Endodermal cell (in vitro differentiated cells): ENCODE measurements at regions not wholly inside any gene's neighbourhood (a gene's known extent, or its start where the extent isn't known, plus 50 kb on each side); places are given as distances from the start of the nearest gene placed in this dataset.

Experiments
- DNase-seq: peaks from one replicate; pipeline ENCODE4 v3.0.0-alpha.2; 2017
- H3K27ac ChIP-seq: 2 replicates; pipeline ENCODE4 v1.5.1; 2013; ENCODE audit warnings: mild to moderate bottlenecking, low read depth, low read length, moderate library complexity
- H3K27me3 ChIP-seq: 2 replicates; pipeline ENCODE4 v1.6.1; 2013; ENCODE audit warnings: mild to moderate bottlenecking, low read length, moderate library complexity; ENCODE audit not compliant: insufficient read depth, control insufficient read depth, poor library complexity, severe bottlenecking
- H3K36me3 ChIP-seq: 2 replicates; pipeline ENCODE4 v1.7.0; 2013; ENCODE audit warnings: mild to moderate bottlenecking, low read length, moderate library complexity; ENCODE audit not compliant: control insufficient read depth, insufficient read depth
- H3K4me1 ChIP-seq: one replicate; pipeline ENCODE4 v1.7.0; 2013; ENCODE audit warnings: low read length; ENCODE audit not compliant: control insufficient read depth, insufficient read depth
- H3K4me3 ChIP-seq: 2 replicates; pipeline ENCODE4 v1.5.1; 2013; ENCODE audit warnings: mild to moderate bottlenecking, low read length, moderate library complexity
- H3K9ac ChIP-seq: 2 replicates; pipeline ENCODE4 v1.6.1; 2013; ENCODE audit warnings: mild to moderate bottlenecking, low read length, moderate library complexity; ENCODE audit not compliant: poor library complexity, severe bottlenecking; ENCODE audit errors: extremely low read depth
- H3K9me3 ChIP-seq: 2 replicates; pipeline ENCODE4 v1.6.1; 2013; ENCODE audit warnings: mild to moderate bottlenecking, low read length, moderate library complexity; ENCODE audit not compliant: control insufficient read depth
- H3K27ac Mint-ChIP-seq: 2 replicates; pipeline ENCODE4 v1.8.0; 2020; ENCODE audit warnings: mixed read lengths
- H3K27me3 Mint-ChIP-seq: 2 replicates; pipeline ENCODE4 v1.8.0; 2021; ENCODE audit warnings: mild to moderate bottlenecking, mixed read lengths; ENCODE audit not compliant: insufficient read depth
- H3K36me3 Mint-ChIP-seq: 2 replicates; pipeline ENCODE4 v1.8.0; 2020; ENCODE audit warnings: low read depth, mixed read lengths
- H3K4me1 Mint-ChIP-seq: 2 replicates; pipeline ENCODE4 v1.8.0; 2020; ENCODE audit warnings: mixed read lengths
- H3K4me3 Mint-ChIP-seq: 2 replicates; pipeline ENCODE4 v1.8.0; 2020; ENCODE audit warnings: mild to moderate bottlenecking, moderate library complexity, mixed read lengths
- H3K9me3 Mint-ChIP-seq: 2 replicates; pipeline ENCODE4 v1.8.0; 2020; ENCODE audit warnings: mild to moderate bottlenecking, mixed read lengths
- WGBS, 2 experiments: methylation state at CpG; one replicate each; pipeline versions ENCODE4 v1.1.5 to v1.1.7; 2013; ENCODE audit warnings: missing lambda C conversion rate in 2 of 2, mixed read lengths in 1 of 2; ENCODE audit not compliant: insufficient coverage in 1 of 2, insufficient read length in 1 of 2; 5-methylcytosine and 5-hydroxymethylcytosine counted together
- TF ChIP-seq, protein P1 (sequence below): fragments of 200-600 bp; sonication (generic); conservative IDR thresholded peaks from 2 replicates; pipeline ENCODE4 v1.5.0; 2021; ENCODE audit warnings: antibody characterized with exemption, mild to moderate bottlenecking

DNA sequence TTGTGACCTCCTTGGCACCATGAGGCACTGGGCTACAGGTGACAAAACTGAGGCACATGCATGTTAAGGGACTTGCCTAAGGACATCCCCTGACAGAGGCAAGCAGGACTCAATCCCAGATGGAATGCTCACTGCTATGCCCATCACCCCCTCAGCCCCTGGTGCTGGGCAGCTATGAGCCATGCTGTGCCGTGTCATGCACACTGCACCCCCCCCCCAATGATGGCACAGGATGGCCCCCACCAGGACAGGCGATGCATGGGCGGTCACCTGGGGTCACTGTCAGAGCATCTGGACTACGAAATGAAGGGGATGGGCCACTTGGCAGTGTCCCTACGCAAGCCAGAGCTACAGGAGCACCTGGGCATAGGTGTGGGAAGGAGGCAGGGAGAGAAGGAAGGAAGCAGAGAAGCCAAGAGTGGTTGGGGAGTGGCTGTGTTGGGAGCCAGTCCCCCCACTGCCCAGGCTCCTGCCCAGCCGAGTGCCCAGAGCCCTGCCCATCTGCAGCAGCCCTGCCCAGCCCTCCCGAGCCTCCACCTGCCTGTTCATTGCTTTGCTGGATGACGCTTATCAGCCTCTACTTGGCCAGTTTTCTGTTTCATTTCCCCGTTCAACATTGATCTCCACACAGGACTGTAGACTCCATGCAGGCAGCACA, 84.9 kb upstream of the DIO3 start:
- H3K9ac ChIP-seq, result no peak overlapping the region
- no peak overlapping the region for H3K27ac ChIP-seq
- peak; percentile 39 for DNase-seq
- Mint-ChIP-seq H3K36me3 (no peaks in the 10 kb centered on the region), H3K9me3 (no peaks in the 10 kb centered on the region), H3K27me3 (peaks cover 2% of the 10 kb centered on the region), H3K4me3 (no peak overlapping the region), H3K4me1 (peaks cover 15% of the 10 kb centered on the region), H3K27ac (no peak overlapping the region)
- TF ChIP-seq, protein P1, sequence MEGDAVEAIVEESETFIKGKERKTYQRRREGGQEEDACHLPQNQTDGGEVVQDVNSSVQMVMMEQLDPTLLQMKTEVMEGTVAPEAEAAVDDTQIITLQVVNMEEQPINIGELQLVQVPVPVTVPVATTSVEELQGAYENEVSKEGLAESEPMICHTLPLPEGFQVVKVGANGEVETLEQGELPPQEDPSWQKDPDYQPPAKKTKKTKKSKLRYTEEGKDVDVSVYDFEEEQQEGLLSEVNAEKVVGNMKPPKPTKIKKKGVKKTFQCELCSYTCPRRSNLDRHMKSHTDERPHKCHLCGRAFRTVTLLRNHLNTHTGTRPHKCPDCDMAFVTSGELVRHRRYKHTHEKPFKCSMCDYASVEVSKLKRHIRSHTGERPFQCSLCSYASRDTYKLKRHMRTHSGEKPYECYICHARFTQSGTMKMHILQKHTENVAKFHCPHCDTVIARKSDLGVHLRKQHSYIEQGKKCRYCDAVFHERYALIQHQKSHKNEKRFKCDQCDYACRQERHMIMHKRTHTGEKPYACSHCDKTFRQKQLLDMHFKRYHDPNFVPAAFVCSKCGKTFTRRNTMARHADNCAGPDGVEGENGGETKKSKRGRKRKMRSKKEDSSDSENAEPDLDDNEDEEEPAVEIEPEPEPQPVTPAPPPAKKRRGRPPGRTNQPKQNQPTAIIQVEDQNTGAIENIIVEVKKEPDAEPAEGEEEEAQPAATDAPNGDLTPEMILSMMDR, result no peak
- WGBS, 2 experiments, result 94 to 100% methylated on average over 1 to 9 of the region's 9 CpGs
- H3K27me3 ChIP-seq, result no peaks in the 10 kb centered on the region
- H3K4me3 ChIP-seq, result no peak overlapping the region
- H3K36me3 ChIP-seq, result no peaks in the 10 kb centered on the region
- H3K9me3 ChIP-seq, result no peaks in the 10 kb centered on the region
- H3K4me1 ChIP-seq, result no peaks in the 10 kb centered on the region

DNA sequence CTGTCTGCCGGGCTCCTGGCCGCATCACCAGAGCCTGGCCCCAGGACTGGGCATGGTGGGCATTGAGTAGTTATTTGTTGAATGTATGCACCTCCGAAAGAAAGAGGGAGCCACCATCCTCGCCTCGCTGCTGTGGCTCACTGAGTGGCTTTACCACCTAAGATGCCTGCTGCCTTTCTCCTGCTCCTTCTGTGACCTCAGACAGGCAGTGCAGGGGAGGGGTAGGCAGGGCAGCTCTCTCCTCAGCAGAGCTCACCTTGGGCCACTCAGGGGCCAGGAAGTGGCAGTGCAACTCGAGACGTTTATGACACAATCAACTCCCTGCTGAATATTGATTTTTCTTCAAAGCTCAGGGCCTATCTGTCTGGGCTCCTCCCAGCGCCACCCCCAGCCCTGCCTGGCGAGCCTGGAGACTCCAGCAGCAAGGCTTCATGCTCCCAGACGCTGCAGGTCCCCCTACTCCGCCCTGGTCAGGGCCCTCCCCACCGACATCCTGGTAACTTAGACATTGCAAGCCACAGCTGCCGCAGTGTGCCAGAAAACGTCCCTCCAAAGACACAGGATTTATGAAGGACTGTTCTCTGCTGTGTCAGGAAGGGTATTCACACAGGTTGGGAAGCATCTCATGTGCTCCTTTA, 84.3 kb upstream of the DIO3 start:
- Histone ChIP-seq H3K27me3 (no peaks in the 10 kb centered on the region), H3K9ac (no peak overlapping the region), H3K27ac (no peak overlapping the region), H3K4me1 (no peaks in the 10 kb centered on the region), H3K4me3 (no peak overlapping the region), H3K9me3 (peaks cover 3% of the 10 kb centered on the region), H3K36me3 (no peaks in the 10 kb centered on the region)
- peaks cover 2% of the 10 kb centered on the region for H3K9me3 Mint-ChIP-seq
- H3K36me3 Mint-ChIP-seq, result no peaks in the 10 kb centered on the region
- 47 to 63% methylated on average over 12 to 14 of the region's 14 CpGs for WGBS, 2 experiments
- H3K27ac Mint-ChIP-seq, result no peak overlapping the region
- H3K4me3 Mint-ChIP-seq, result no peak overlapping the region
- H3K4me1 Mint-ChIP-seq, result peaks cover 15% of the 10 kb centered on the region
- TF ChIP-seq, protein P1, result no peak
- DNase-seq, result peak; percentile 88
- H3K27me3 Mint-ChIP-seq, result peaks cover 2% of the 10 kb centered on the region

DNA sequence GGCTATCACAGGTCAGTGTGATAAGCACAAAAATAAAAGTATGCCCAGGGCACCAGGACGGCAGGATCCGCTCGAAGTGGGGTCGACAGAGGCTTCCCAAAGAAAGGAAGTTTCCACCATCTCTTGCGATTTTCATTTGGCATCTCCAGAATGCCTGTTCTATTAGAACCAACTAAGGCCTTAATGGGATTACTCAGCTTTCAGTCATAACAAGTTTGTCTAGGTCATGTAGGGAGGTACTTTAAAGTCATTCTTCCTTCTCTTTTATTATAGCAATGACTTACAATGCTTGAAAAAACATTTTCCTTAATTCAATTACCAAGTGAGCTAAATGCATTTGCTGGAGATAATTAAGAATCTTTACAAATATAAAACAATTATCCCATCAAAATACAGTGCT, 83.6 kb upstream of the DIO3 start:
- Histone ChIP-seq H3K4me1 (no peaks in the 10 kb centered on the region), H3K9me3 (peaks cover 7% of the 10 kb centered on the region), H3K27me3 (no peaks in the 10 kb centered on the region), H3K4me3 (no peak overlapping the region), H3K36me3 (no peaks in the 10 kb centered on the region), H3K9ac (no peak overlapping the region), H3K27ac (no peak overlapping the region)
- H3K36me3 Mint-ChIP-seq, result no peaks in the 10 kb centered on the region
- TF ChIP-seq, protein P1, result no peak
- peaks cover 6% of the 10 kb centered on the region for H3K9me3 Mint-ChIP-seq
- H3K4me3 Mint-ChIP-seq, result no peak overlapping the region
- peaks cover 15% of the 10 kb centered on the region for H3K4me1 Mint-ChIP-seq
- no peak for DNase-seq
- whole genome bisulfite sequencing, 2 experiments, result 82 to 91% methylated on average over 5 of the region's 5 CpGs
- H3K27ac Mint-ChIP-seq, result no peak overlapping the region
- H3K27me3 Mint-ChIP-seq, result peaks cover 3% of the 10 kb centered on the region
